PFSK-1 (cell line): ENCODE measurements at regions not wholly inside any gene's neighbourhood (a gene's known extent, or its start where the extent isn't known, plus 50 kb on each side); places are given as distances from the start of the nearest gene placed in this dataset.

Experiments used
- FOXP2 ChIP-seq: optimal IDR thresholded peaks from 2 replicates; pipeline ENCODE3; 2011; ENCODE audit warnings: borderline replicate concordance, control low read depth, inconsistent platforms; ENCODE audit not compliant: insufficient read depth; ENCODE audit errors: extremely low read length, extremely low read depth
- POLR2AphosphoS5 ChIP-seq: IDR thresholded peaks from 2 replicates; pipeline ENCODE4 v1.6.1; 2012; ENCODE audit warnings: low read depth, mild to moderate bottlenecking, control low read depth, low read length, moderate library complexity
- SIN3A ChIP-seq: IDR thresholded peaks from 2 replicates; pipeline ENCODE4 v1.6.1; 2012; ENCODE audit warnings: mild to moderate bottlenecking, low read length, moderate library complexity, borderline replicate concordance; ENCODE audit not compliant: insufficient read depth
- TAF1 ChIP-seq: IDR thresholded peaks from 2 replicates; pipeline ENCODE4 v1.6.1; 2012; ENCODE audit warnings: low read length, control low read depth, borderline replicate concordance; ENCODE audit not compliant: insufficient read depth
- TF ChIP-seq, protein P1 (sequence below), 2 experiments: IDR thresholded peaks; 2 replicates each; pipeline versions ENCODE4 v1.6.1 to v1.8.0; 2011 to 2012; ENCODE audit warnings: low read depth in 2 of 2, low read length in 2 of 2, control low read depth in 1 of 2, inconsistent platforms in 1 of 2, mild to moderate bottlenecking in 1 of 2, moderate library complexity in 1 of 2; ENCODE audit not compliant: insufficient read depth in 1 of 2

DNA sequence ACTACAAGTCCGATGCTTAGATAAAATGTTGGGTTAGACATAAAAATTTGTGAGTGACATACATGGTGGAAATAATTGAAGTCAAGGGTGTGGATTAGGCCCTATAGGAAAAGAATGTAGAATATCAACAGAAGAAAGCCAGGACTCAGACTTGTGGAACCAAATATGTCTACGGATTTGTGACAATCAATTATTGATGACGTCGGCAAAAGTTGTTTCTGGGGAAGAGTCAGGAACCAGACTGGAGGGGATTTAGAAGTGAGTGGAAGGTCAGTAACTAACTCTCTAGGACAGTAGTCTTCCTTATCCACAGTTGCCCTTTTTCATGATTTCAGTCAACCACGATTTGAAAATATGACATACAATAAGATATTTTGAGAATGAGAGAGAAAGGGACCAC, 130.9 kb upstream of the TANK start:
- no peak for TF ChIP-seq POLR2AphosphoS5
- no peak for TF ChIP-seq SIN3A
- no peak for TF ChIP-seq TAF1
- TF ChIP-seq, protein P1, sequence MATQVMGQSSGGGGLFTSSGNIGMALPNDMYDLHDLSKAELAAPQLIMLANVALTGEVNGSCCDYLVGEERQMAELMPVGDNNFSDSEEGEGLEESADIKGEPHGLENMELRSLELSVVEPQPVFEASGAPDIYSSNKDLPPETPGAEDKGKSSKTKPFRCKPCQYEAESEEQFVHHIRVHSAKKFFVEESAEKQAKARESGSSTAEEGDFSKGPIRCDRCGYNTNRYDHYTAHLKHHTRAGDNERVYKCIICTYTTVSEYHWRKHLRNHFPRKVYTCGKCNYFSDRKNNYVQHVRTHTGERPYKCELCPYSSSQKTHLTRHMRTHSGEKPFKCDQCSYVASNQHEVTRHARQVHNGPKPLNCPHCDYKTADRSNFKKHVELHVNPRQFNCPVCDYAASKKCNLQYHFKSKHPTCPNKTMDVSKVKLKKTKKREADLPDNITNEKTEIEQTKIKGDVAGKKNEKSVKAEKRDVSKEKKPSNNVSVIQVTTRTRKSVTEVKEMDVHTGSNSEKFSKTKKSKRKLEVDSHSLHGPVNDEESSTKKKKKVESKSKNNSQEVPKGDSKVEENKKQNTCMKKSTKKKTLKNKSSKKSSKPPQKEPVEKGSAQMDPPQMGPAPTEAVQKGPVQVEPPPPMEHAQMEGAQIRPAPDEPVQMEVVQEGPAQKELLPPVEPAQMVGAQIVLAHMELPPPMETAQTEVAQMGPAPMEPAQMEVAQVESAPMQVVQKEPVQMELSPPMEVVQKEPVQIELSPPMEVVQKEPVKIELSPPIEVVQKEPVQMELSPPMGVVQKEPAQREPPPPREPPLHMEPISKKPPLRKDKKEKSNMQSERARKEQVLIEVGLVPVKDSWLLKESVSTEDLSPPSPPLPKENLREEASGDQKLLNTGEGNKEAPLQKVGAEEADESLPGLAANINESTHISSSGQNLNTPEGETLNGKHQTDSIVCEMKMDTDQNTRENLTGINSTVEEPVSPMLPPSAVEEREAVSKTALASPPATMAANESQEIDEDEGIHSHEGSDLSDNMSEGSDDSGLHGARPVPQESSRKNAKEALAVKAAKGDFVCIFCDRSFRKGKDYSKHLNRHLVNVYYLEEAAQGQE (IDR thresholded peaks at IDR 0.05; ENCODE audit: insufficient read depth in 1 of 2, low read depth in 2 of 2, low read length in 2 of 2), result no peak
- no peak for TF ChIP-seq FOXP2
